Fibroblast of the aortic adventitia (primary cell): ENCODE measurements at regions not wholly inside any gene's neighbourhood (a gene's known extent, or its start where the extent isn't known, plus 50 kb on each side); places are given as distances from the start of the nearest gene placed in this dataset.

ENCODE experiments used
- DNase-seq: peaks from one replicate; pipeline ENCODE4 v3.0.0-alpha.2; 2010; ENCODE audit warnings: low read depth
- H3K4me3 ChIP-seq: 2 replicates; pipeline ENCODE4 v1.5.1; 2011; ENCODE audit warnings: low read depth, mild to moderate bottlenecking, control low read depth, low read length, moderate library complexity
- TF ChIP-seq, protein P1 (sequence below): IDR thresholded peaks from 2 replicates; pipeline ENCODE4 v1.5.1; 2011; ENCODE audit warnings: mild to moderate bottlenecking, low read length, control low read depth, inconsistent platforms; ENCODE audit not compliant: insufficient read depth

DNA sequence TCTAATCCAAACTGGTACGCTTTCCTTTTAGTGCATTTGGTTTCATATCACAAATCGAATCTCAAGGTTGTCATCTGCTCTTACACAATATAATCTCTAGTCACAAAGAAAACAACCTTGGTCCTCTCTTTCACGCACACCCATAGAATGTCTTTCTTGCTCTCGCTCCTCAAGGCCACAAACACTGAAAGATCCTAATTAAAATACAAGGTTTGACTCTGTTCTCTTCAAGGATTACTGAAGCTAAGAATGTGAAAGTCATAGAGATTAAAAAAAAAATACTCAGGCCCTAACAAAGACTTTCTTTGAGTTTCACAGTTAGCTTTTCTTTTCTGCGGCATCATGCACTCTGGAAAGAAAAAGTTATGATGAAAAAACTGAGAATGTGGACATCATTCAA lies 891.5 kb downstream of the EFNB2 start:
- DNase-seq = no peak
- TF ChIP-seq, protein P1, sequence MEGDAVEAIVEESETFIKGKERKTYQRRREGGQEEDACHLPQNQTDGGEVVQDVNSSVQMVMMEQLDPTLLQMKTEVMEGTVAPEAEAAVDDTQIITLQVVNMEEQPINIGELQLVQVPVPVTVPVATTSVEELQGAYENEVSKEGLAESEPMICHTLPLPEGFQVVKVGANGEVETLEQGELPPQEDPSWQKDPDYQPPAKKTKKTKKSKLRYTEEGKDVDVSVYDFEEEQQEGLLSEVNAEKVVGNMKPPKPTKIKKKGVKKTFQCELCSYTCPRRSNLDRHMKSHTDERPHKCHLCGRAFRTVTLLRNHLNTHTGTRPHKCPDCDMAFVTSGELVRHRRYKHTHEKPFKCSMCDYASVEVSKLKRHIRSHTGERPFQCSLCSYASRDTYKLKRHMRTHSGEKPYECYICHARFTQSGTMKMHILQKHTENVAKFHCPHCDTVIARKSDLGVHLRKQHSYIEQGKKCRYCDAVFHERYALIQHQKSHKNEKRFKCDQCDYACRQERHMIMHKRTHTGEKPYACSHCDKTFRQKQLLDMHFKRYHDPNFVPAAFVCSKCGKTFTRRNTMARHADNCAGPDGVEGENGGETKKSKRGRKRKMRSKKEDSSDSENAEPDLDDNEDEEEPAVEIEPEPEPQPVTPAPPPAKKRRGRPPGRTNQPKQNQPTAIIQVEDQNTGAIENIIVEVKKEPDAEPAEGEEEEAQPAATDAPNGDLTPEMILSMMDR = no peak
- no peak overlapping the region for H3K4me3 ChIP-seq

DNA sequence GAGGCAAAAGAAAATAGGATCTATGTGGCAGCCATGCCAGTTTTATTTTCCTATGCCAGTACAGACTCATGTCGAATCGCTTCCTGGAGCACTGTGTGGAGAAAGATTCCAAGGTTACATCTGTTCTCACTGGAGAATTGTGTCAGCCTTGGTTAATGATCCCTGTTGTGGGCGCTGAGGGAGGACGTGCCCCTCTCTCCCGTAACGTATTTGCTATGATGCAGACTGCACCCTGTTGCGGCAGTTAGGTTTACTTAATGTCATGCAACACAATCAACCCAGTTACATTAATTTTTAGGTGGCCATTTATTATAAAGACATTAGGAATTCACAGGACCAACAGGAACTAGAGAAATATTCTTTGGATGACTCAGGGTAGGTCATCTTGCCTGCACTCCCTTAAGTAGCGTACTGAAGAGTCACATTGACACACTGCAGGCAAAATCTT lies 892.9 kb downstream of the EFNB2 start:
- DNase-seq = no peak
- H3K4me3 ChIP-seq = no peak overlapping the region
- TF ChIP-seq, protein P1 = no peak

DNA sequence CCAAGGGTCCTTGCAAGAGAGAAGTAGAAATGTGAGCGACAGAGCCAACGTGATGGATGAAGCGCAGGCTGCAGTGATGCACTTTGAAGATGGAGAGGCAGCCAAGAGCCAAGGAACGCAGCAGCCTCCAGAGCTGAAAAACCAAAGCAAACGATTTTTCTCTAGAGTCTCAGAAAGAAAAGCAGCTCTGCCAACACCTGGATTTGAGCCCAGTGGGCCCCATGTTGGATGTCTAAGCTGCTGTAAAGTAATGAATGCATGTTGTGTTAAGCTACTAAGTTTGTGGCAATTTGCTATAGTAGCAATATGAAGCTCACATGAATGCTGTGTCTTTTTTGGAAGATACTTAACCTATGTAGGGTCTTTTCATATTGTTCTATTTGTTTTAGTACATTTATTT lies 894.3 kb downstream of the EFNB2 start:
- no peak for DNase-seq
- TF ChIP-seq, protein P1 = no peak
- H3K4me3 ChIP-seq = no peak overlapping the region

DNA sequence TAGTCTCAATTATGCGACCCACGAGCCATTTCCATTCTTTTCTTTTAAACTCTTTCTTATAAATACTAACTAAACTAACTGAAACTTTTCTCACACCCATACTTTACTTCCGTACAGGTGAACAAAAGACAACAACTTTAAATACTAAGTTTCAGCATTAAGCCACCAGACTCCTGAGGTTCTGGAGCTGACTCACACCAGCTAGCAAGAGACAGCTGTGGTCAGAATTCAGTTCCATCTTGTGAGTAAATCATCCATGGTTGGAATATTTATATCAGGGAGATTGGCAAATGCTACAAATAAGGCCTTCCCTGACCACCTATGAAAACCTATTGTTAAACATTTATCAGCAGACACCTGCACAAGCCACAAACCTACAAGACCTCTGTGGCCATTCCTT lies 897.0 kb downstream of the EFNB2 start:
- TF ChIP-seq, protein P1 = no peak

DNA sequence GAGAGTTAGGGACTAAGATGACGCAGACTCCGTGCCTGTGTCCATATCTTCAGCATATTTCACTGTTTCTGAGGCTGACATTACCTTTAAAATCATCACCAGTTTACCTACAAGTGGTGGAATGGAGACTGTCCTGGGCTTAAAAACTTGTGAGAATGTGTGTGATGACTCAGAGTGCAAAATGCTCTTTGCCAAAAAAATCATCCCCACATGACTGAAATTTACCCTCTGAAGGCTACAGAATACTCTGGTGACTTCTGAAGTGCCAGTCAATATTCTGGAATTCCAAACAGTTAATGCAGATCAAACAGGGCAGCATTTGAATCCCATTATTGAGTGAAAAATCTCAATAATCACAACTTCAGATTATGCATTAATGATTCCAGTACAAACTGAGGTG lies 901.4 kb downstream of the EFNB2 start:
- DNase-seq = no peak
- H3K4me3 ChIP-seq = no peak overlapping the region
- TF ChIP-seq, protein P1 = no peak

More for the DNA sequence above, 897.0 kb downstream of the EFNB2 start:
- no peak overlapping the region for H3K4me3 ChIP-seq
- DNase-seq = no peak

DNA sequence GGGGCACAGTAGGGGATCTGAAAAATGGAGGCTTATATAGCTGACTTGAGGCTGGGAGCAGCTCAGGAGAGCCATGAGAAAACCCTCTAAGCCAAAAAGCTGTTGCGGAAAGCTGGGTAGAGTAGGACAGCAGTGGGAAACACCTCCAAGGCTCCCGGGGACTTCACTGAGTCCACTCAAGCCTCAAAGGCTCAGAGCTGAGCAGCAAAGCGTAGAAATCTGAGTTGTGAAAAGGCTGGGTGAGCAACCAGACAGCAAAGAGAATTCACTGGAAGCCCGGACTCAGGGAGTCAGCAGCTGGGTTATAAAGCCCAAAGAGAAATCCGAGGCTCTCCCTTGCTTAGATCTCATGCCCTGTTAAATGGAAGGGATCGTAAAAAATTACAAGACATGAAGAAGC lies 905.0 kb downstream of the EFNB2 start:
- H3K4me3 ChIP-seq = no peak overlapping the region
- DNase-seq = no peak
- TF ChIP-seq, protein P1 = no peak

DNA sequence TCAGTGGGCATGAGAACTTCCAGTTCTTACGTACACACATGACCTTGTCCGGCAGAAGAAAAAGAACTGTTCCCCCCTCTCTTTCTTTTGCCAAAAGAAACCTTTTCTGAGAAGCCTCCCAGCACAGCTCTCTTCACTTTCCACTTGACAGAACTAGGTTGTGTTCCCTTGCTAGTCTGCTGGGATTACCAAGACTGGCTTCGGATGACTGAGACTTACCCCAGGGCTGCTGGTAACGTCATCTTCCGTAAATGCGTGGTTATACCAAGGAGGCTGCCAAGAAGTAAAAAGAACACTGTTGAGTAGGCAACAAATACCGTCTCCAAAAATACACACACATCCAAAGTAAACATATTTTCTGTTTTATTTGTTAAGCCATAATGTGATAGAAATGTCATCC lies 908.2 kb downstream of the EFNB2 start:
- TF ChIP-seq, protein P1 = no peak
- H3K4me3 ChIP-seq = no peak overlapping the region
- no peak for DNase-seq
